ENCODE measurements at regions not wholly inside any gene's neighbourhood (a gene's known extent, or its start where the extent isn't known, plus 50 kb on each side); places are given as distances from the start of the nearest gene placed in this dataset.

- Histone ChIP-seq H3K4me1 (ENCODE audit: control insufficient read depth, insufficient read depth, low read length) (no peaks in the 10 kb centered on the region), H3K4me3 (ENCODE audit: low read depth in 2 of 2, low read length in 2 of 2) (no peak overlapping the region), H3K9me3 (ENCODE audit: control insufficient read depth, insufficient read depth, low read depth, low read length) (no peaks in the 10 kb centered on the region), H3K27ac (ENCODE audit: low read length) (no peak overlapping the region), H3K27me3 (ENCODE audit: control insufficient read depth, insufficient read depth, low read length) (no peaks in the 10 kb centered on the region), H3K36me3 (ENCODE audit: control insufficient read depth, insufficient read depth, low read length) (no peaks in the 10 kb centered on the region)
- in situ Hi-C loops (cut with HindIII; ENCODE audit: low pct_unique_long_range_greater_than_20kb, low sequenced_read_pairs) (no loop called here), intact Hi-C loops (cut with micrococcal nuclease; ENCODE audit: unreplicated experiment) (no loop called here)
- CTCF ChIA-PET = no interaction called here
- DNase-seq (ENCODE audit: low read depth, low spot score) = peak; percentile 39
- TF ChIP-seq TCF7L2 (IDR thresholded peaks at IDR 0.05; ENCODE audit: low read depth, low read length) = no peak
- TF ChIP-seq SIN3A (IDR thresholded peaks at IDR 0.05; ENCODE audit: borderline replicate concordance, insufficient read depth, low read depth, low read length) = no peak
- TF ChIP-seq POLR2AphosphoS5 (IDR thresholded peaks at IDR 0.05; ENCODE audit: low read depth, low read length) = no peak
- TF ChIP-seq REST (IDR thresholded peaks at IDR 0.05; ENCODE audit: insufficient read depth in 1 of 2, low read depth in 2 of 2, low read length in 1 of 2) = no peak
- no peak for TF ChIP-seq CTCF (IDR thresholded peaks at IDR 0.05)
- POLR2A ChIA-PET = no interaction called here
- ATAC-seq = 0 out of 2 replicates have a peak, but pooled peaks have one; percentile 43
- BruUV-seq (replicated peaks) = no TSS peak
Observed at GRCh38 chr1:244302876-244303609, 148.7 kb downstream of the ADSS2 start.

GRCh38 chr1:244303610-244303969 is 148.1 kb downstream of the ADSS2 start:
- TF ChIP-seq POLR2AphosphoS5 (IDR thresholded peaks at IDR 0.05; ENCODE audit: low read depth, low read length) = no peak
- no peak for TF ChIP-seq CTCF (IDR thresholded peaks at IDR 0.05)
- TF ChIP-seq SIN3A (IDR thresholded peaks at IDR 0.05; ENCODE audit: borderline replicate concordance, insufficient read depth, low read depth, low read length) = no peak
- TF ChIP-seq REST (IDR thresholded peaks at IDR 0.05; ENCODE audit: insufficient read depth in 1 of 2, low read depth in 2 of 2, low read length in 1 of 2) = no peak
- no peak for TF ChIP-seq TCF7L2 (IDR thresholded peaks at IDR 0.05; ENCODE audit: low read depth, low read length)
- Histone ChIP-seq H3K9me3 (ENCODE audit: control insufficient read depth, insufficient read depth, low read depth, low read length) (no peaks in the 10 kb centered on the region), H3K4me3 (ENCODE audit: low read depth in 2 of 2, low read length in 2 of 2) (no peak overlapping the region), H3K4me1 (ENCODE audit: control insufficient read depth, insufficient read depth, low read length) (no peaks in the 10 kb centered on the region), H3K36me3 (ENCODE audit: control insufficient read depth, insufficient read depth, low read length) (no peaks in the 10 kb centered on the region), H3K27me3 (ENCODE audit: control insufficient read depth, insufficient read depth, low read length) (no peaks in the 10 kb centered on the region), H3K27ac (ENCODE audit: low read length) (no peak overlapping the region)
- BruUV-seq (replicated peaks) = no TSS peak
- intact Hi-C loops (cut with micrococcal nuclease; ENCODE audit: unreplicated experiment) (no loop called here), in situ Hi-C loops (cut with HindIII; ENCODE audit: low pct_unique_long_range_greater_than_20kb, low sequenced_read_pairs) (no loop called here)
- ChIA-PET POLR2A (no interaction called here), CTCF (no interaction called here)
- DNase-seq (ENCODE audit: low read depth, low spot score) = no peak
- ATAC-seq = no peak; the same call in 1 of the 2 replicates

Measured in Panc1 (cell line).